GM12878 (cell line): ENCODE measurements at regions not wholly inside any gene's neighbourhood (a gene's known extent, or its start where the extent isn't known, plus 50 kb on each side); places are given as distances from the start of the nearest gene placed in this dataset.

Source experiments
- ATAC-seq: fragments of 200-7000 bp; cut with Tn5 transposase; 3 replicates; pipeline ENCODE4 v1.9.1; 2020; ENCODE audit warnings: mild to moderate bottlenecking, moderate library complexity
- BruUV-seq: library from RNA; stranded (reverse); fragments of 400-500 nt; replicated peaks from 2 replicates; lab custom pipeline; 2021; lab: Mats Ljungman, UMichigan
- CTCF ChIA-PET: fragments of 300-600 bp; sonication (Branson Sonifier 250); formaldehyde crosslinking; extraction: SDS; loops from one replicate; lab custom pipeline; 2021; ENCODE audit warnings: inconsistent platforms; lab: Yijun Ruan, JAX
- POLR2A ChIA-PET: fragments of 350-600 bp; formaldehyde crosslinking; extraction: SDS; loops from one replicate; lab custom pipeline; 2021; ENCODE audit warnings: inconsistent platforms; lab: Charles Lee
- RAD21 ChIA-PET: fragments of 300-600 bp; sonication (Branson Sonifier 250); formaldehyde crosslinking; loops from one replicate; lab custom pipeline; 2023; ENCODE audit warnings: antibody characterized with exemption; ENCODE audit not compliant: unreplicated experiment; lab: Charles Lee
- SMC1A ChIA-PET: fragments of 300-600 bp; sonication (Branson Sonifier 250); formaldehyde crosslinking; loops from one replicate; lab custom pipeline; 2023; ENCODE audit not compliant: unreplicated experiment, uncharacterized antibody; lab: Charles Lee
- DNase-seq: peaks from one replicate; pipeline ENCODE4 v3.0.0-alpha.2; 2011; ENCODE audit warnings: low read depth, low spot score
- FAIRE-seq: peaks from 3 replicates; lab custom pipeline; 2011; peaks lifted over from hg19 to GRCh38; lab: Jason Lieb, UNC
- H2AFZ ChIP-seq: 2 replicates; pipeline ENCODE4 v1.6.0; 2011; ENCODE audit warnings: low read depth, low read length, control low read depth; ENCODE audit not compliant: control insufficient read depth
- H3K27ac ChIP-seq: 2 replicates; pipeline ENCODE4 v1.5.1; 2011; ENCODE audit warnings: control low read depth; ENCODE audit not compliant: control insufficient read depth, insufficient read depth
- H3K27me3 ChIP-seq, 2 experiments: replicated peaks in 1 of 2; 2 replicates each; pipeline versions ENCODE4 v1.6.0 to v1.6.1; 2011; ENCODE audit warnings: low read length in 1 of 2; ENCODE audit not compliant: control insufficient read depth in 2 of 2, insufficient read depth in 2 of 2
- H3K36me3 ChIP-seq, 2 experiments: 2 replicates each; pipeline ENCODE4 v1.5.1; 2011; ENCODE audit warnings: low read length in 1 of 2; ENCODE audit not compliant: control insufficient read depth in 2 of 2, insufficient read depth in 2 of 2
- H3K4me1 ChIP-seq: 2 replicates; pipeline ENCODE4 v1.6.1; 2011; ENCODE audit warnings: mild to moderate bottlenecking, low read length, moderate library complexity, mixed read lengths; ENCODE audit not compliant: control insufficient read depth, insufficient read depth
- H3K4me2 ChIP-seq: 2 replicates; pipeline ENCODE4 v1.6.0; 2011; ENCODE audit warnings: control low read depth; ENCODE audit not compliant: control insufficient read depth, insufficient read depth
- H3K4me3 ChIP-seq: fragments of 200-600 bp; sonication (generic); 2 replicates; pipeline ENCODE4 v1.5.1; 2016
- H3K79me2 ChIP-seq: 2 replicates; pipeline ENCODE4 v1.6.0; 2011; ENCODE audit warnings: low read length; ENCODE audit not compliant: control insufficient read depth, insufficient read depth
- H3K9ac ChIP-seq: 2 replicates; pipeline ENCODE4 v1.8.0; 2011; ENCODE audit warnings: low read length, control low read depth, mixed read lengths; ENCODE audit not compliant: control insufficient read depth, insufficient read depth
- H3K9me3 ChIP-seq: replicated peaks from 3 replicates; pipeline ENCODE4 v1.5.1; 2011; ENCODE audit warnings: mild to moderate bottlenecking, low read length; ENCODE audit not compliant: control insufficient read depth, insufficient read depth
- H4K20me1 ChIP-seq: 2 replicates; pipeline ENCODE4 v1.6.0; 2011; ENCODE audit not compliant: control insufficient read depth, insufficient read depth
- ATF7 ChIP-seq: fragments of 450-650 bp; IDR thresholded peaks from 2 replicates; pipeline ENCODE4 v1.6.1; 2016; ENCODE audit warnings: low read depth, mild to moderate bottlenecking
- BCL3 ChIP-seq: IDR thresholded peaks from 2 replicates; pipeline ENCODE4 v1.6.1; 2011; ENCODE audit warnings: borderline replicate concordance, low read depth, mild to moderate bottlenecking, moderate library complexity, low read length; ENCODE audit not compliant: insufficient read depth, poor library complexity, severe bottlenecking
- CREM ChIP-seq: IDR thresholded peaks from 2 replicates; pipeline ENCODE4 v1.6.1; 2014; ENCODE audit warnings: antibody characterized with exemption, low read depth
- NR2C1 ChIP-seq: fragments of 450-650 bp; IDR thresholded peaks from 2 replicates; pipeline ENCODE4 v1.6.1; 2017; ENCODE audit warnings: antibody characterized with exemption, mild to moderate bottlenecking, moderate library complexity
- PAX8 ChIP-seq: fragments of 450-650 bp; IDR thresholded peaks from 2 replicates; pipeline ENCODE4 v1.6.1; 2017; ENCODE audit warnings: mild to moderate bottlenecking, moderate library complexity
- PRDM15 ChIP-seq: fragments of 450-650 bp; formaldehyde crosslinking; IDR thresholded peaks from 2 replicates; pipeline ENCODE4 v1.4.0; 2020; ENCODE audit warnings: mild to moderate bottlenecking, moderate library complexity
- RBBP5 ChIP-seq: fragments of 200-600 bp; sonication (generic); conservative IDR thresholded peaks from 2 replicates; pipeline ENCODE4 v1.6.1; 2016
- RUNX3 ChIP-seq: IDR thresholded peaks from 2 replicates; pipeline ENCODE4 v1.6.1; 2012; ENCODE audit warnings: low read length, inconsistent platforms
- STAT1 ChIP-seq: fragments of 450-650 bp; conservative IDR thresholded peaks from 2 replicates; pipeline ENCODE4 v1.6.1; 2014; ENCODE audit warnings: antibody characterized with exemption, mild to moderate bottlenecking
- TCF3 ChIP-seq: IDR thresholded peaks from 2 replicates; pipeline ENCODE4 v1.6.1; 2012; ENCODE audit warnings: low read depth, mild to moderate bottlenecking, low read length, borderline replicate concordance; ENCODE audit not compliant: insufficient read depth
- WRNIP1 ChIP-seq: IDR thresholded peaks from 2 replicates; pipeline ENCODE4 v1.6.1; 2011; ENCODE audit warnings: low read depth, low read length, improper control_type of control experiment, borderline replicate concordance
- YBX1 ChIP-seq: fragments of 450-650 bp; IDR thresholded peaks from 2 replicates; pipeline ENCODE4 v1.6.1; 2016; ENCODE audit warnings: antibody characterized with exemption
- ZNF384 ChIP-seq: IDR thresholded peaks from 2 replicates; pipeline ENCODE4 v1.6.1; 2012; ENCODE audit warnings: low read depth, mild to moderate bottlenecking, low read length, improper control_type of control experiment, borderline replicate concordance
- ZSCAN29 ChIP-seq: fragments of 450-650 bp; IDR thresholded peaks from 2 replicates; pipeline ENCODE4 v1.6.1; 2017; ENCODE audit warnings: mild to moderate bottlenecking, moderate library complexity
- WGBS: methylation state at CpG from one replicate; pipeline ENCODE4 v1.1.6; 2016; ENCODE audit warnings: low lambda C conversion rate; ENCODE audit not compliant: insufficient replicate concordance, insufficient coverage; ENCODE audit errors: missing lambda C conversion rate; 5-methylcytosine and 5-hydroxymethylcytosine counted together
- in situ Hi-C: fragments of 300-500 bp; cut with MboI; formaldehyde crosslinking; loops from 9 replicates; pipeline ENCODE4 v1.14.3; 2018; ENCODE audit warnings: mixed read lengths
- intact Hi-C: fragments of 100-400 bp; cut with micrococcal nuclease; formaldehyde crosslinking; loops from one replicate; pipeline ENCODE4 v1.14.2; 2022; ENCODE audit not compliant: unreplicated experiment

DNA sequence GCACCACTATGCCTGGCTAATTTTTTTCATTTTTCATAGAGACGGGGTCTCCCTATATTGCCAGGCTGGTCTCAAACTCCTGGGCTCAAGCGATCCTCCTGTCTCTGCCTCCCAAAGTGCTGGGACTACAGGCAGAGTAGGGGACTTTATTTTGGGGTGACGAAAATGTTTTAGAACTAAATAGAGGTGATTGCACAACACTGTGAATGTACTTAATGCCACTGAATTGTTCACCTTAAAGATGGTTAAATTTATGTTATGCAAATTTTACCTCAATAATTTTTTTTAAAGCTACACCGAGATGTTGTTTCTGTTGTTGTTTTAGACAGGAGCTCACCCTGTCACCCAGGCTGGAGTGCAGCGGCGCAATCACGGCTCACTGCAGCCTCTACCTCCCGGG, 111.9 kb upstream of the SEC14L1 start (continued):
- no peak for TF ChIP-seq PRDM15 (CRISPR knock-in tag)
- no peak for TF ChIP-seq PAX8

GRCh38 chr17:77032929-77033328, 107.8 kb upstream of the SEC14L1 start:
- no peak overlapping the region for H2AFZ ChIP-seq
- no peak overlapping the region for H3K9ac ChIP-seq
- ATAC-seq (no peak), FAIRE-seq (no peak), DNase-seq (no peak)
- in situ Hi-C loops (no loop called here), intact Hi-C loops (no loop called here)
- no peak overlapping the region for H3K4me3 ChIP-seq
- no peak overlapping the region for H3K4me2 ChIP-seq
- no peaks in the 10 kb centered on the region for H3K36me3 ChIP-seq
- ChIA-PET SMC1A (interaction anchor here (1.2 kb wide), 1 partner anchor 15 kb away, joined by 3 read pairs; no protein-coding TSS in a partner anchor), CTCF (no interaction called here), POLR2A (no interaction called here), RAD21 (no interaction called here)
- H4K20me1 ChIP-seq = no peaks in the 10 kb centered on the region
- H3K79me2 ChIP-seq = no peaks in the 10 kb centered on the region
- H3K9me3 ChIP-seq = peaks cover 3% of the 10 kb centered on the region; the same call in 2 of the 3 replicates
- H3K4me1 ChIP-seq = no peaks in the 10 kb centered on the region
- H3K27me3 ChIP-seq = peaks cover 3 to 4% of the 10 kb centered on the region in 2 experiments; a peak in 3 of 4 replicates
- TF ChIP-seq RUNX3 (no peak), BCL3 (no peak), ZSCAN29 (no peak), WRNIP1 (no peak), STAT1 (no peak), NR2C1 (no peak), CREM (no peak), ZNF384 (no peak), YBX1 (no peak), RBBP5 (no peak), TCF3 (no peak), ATF7 (no peak)
- WGBS = 13% methylated on average over 4 of the region's 4 CpGs
- BruUV-seq = no TSS peak
- H3K27ac ChIP-seq = no peak overlapping the region
